ENCODE measurements at regions not wholly inside any gene's neighbourhood (a gene's known extent, or its start where the extent isn't known, plus 50 kb on each side); places are given as distances from the start of the nearest gene placed in this dataset.

- TF ChIP-seq, protein P1, sequence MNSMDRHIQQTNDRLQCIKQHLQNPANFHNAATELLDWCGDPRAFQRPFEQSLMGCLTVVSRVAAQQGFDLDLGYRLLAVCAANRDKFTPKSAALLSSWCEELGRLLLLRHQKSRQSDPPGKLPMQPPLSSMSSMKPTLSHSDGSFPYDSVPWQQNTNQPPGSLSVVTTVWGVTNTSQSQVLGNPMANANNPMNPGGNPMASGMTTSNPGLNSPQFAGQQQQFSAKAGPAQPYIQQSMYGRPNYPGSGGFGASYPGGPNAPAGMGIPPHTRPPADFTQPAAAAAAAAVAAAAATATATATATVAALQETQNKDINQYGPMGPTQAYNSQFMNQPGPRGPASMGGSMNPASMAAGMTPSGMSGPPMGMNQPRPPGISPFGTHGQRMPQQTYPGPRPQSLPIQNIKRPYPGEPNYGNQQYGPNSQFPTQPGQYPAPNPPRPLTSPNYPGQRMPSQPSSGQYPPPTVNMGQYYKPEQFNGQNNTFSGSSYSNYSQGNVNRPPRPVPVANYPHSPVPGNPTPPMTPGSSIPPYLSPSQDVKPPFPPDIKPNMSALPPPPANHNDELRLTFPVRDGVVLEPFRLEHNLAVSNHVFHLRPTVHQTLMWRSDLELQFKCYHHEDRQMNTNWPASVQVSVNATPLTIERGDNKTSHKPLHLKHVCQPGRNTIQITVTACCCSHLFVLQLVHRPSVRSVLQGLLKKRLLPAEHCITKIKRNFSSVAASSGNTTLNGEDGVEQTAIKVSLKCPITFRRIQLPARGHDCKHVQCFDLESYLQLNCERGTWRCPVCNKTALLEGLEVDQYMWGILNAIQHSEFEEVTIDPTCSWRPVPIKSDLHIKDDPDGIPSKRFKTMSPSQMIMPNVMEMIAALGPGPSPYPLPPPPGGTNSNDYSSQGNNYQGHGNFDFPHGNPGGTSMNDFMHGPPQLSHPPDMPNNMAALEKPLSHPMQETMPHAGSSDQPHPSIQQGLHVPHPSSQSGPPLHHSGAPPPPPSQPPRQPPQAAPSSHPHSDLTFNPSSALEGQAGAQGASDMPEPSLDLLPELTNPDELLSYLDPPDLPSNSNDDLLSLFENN (IDR thresholded peaks at IDR 0.05; ENCODE audit: low read depth in 2 of 2, low read length in 2 of 2) = no peak
- no peak for TF ChIP-seq PCBP1 (IDR thresholded peaks at IDR 0.05; ENCODE audit: low read depth, low read length, poor library complexity, severe bottlenecking)
- TF ChIP-seq MEIS2 (IDR thresholded peaks at IDR 0.05; ENCODE audit: partially characterized antibody) = no peak
- TF ChIP-seq YY1 (IDR thresholded peaks at IDR 0.05; ENCODE audit: borderline replicate concordance in 1 of 3, control insufficient read depth in 1 of 3, extremely low read depth in 1 of 3, insufficient read depth in 3 of 3, insufficient read length in 1 of 3, insufficient replicate concordance in 2 of 3, low read depth in 1 of 3, low read length in 2 of 3) = no peak
- no peak for TF ChIP-seq SFPQ (IDR thresholded peaks at IDR 0.05; ENCODE audit: low read depth, low read length)
Measured at GRCh38 chr16:22643886-22644285, 133.2 kb downstream of the NPIPB5 start (continued).

Data from K562 (cell line).